ENCODE measurements at regions not wholly inside any gene's neighbourhood (a gene's known extent, or its start where the extent isn't known, plus 50 kb on each side); places are given as distances from the start of the nearest gene placed in this dataset.
A peak's percentile ranks its signal among the peaks of the same experiment; 100 is the strongest.

DNA sequence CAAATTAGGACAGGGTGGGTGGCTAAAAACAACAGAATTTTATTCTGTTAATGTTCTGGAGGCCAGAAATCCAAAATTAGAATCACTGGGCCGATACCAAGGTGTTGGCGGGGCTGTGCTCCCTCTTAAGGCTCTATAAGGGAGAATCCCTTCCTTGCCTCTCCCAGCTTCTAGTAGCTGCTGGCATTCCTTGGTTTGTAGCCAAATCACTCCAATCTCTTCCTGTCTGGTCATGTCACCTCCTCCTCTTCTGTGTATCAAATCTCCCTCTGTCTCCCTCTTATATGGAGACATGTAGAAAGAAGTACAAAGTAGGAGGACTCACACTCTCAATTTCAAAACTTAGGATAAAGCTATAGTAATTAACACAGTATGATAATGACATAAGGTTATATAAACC, 102.9 kb upstream of the SIRPA start:
- DNase-seq: no peak
- Mint-ChIP-seq H3K36me3 (no peaks in the 10 kb centered on the region), H3K9me3 (peaks cover 0 to 3% (median 0%) of the 10 kb centered on the region in 7 donors), H3K4me1 (no peaks in the 10 kb centered on the region), H3K27ac (no peak overlapping the region), H3K27me3 (peaks cover 17 to 30% (median 23%) of the 10 kb centered on the region in 3 donors), H3K4me3 (no peak overlapping the region)
- ATAC-seq (ENCODE audit: low read depth in 2 of 2): no peak

DNA sequence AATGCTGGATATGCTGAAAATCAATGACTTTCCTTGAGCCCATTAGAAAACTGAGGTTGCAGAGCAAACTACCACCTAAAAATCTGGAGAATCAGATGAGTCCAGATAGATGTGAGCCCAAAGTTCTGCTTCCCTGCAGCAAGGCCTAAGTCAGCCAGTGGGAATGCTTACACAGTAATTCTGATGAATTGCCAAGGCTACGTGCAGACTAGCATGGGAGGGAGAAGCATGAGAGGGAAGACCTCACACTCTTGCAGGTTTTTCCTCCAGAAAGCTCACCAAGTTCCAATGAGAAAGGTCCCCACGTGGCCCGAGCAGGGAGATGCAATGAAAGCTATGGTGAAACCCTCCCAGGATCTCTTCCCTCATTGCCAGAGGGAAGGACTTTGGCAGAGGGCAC, 104.8 kb upstream of the SIRPA start:
- peaks cover 31 to 48% (median 41%) of the 10 kb centered on the region in 3 donors for H3K27me3 Mint-ChIP-seq
- no peak for ATAC-seq (ENCODE audit: low read depth in 2 of 2)

DNA sequence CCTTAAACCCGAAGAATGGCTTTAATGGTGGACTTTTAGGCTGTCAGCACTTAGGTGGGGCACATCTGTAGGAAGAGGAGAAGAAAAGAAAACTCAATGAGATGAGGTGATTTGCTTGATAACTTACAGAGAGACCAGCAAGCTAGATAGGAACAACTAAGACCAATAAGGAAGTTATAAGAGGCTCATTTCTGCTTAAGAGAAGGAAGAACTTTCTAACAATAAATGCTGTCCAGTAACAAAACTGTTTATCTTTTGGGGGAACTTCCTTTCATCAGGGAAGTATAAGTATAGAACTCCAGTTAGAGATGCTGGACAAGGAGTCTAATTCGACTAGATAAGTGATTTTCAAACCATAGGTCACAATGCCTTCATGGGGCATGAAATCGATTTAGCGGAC, 107.2 kb upstream of the SIRPA start:
- H3K4me1 Mint-ChIP-seq: peaks cover 13 to 16% (median 14%) of the 10 kb centered on the region in 3 donors
- no peaks in the 10 kb centered on the region for H3K36me3 Mint-ChIP-seq
- H3K4me3 Mint-ChIP-seq: no peak overlapping the region

More for the DNA sequence above, 104.8 kb upstream of the SIRPA start:
- DNase-seq: no peak
- Mint-ChIP-seq H3K9me3 (peaks cover 0 to 3% (median 0%) of the 10 kb centered on the region in 7 donors), H3K4me1 (peaks cover 5 to 9% (median 8%) of the 10 kb centered on the region in 3 donors), H3K27ac (no peak overlapping the region), H3K4me3 (no peak overlapping the region), H3K36me3 (no peaks in the 10 kb centered on the region)

DNA sequence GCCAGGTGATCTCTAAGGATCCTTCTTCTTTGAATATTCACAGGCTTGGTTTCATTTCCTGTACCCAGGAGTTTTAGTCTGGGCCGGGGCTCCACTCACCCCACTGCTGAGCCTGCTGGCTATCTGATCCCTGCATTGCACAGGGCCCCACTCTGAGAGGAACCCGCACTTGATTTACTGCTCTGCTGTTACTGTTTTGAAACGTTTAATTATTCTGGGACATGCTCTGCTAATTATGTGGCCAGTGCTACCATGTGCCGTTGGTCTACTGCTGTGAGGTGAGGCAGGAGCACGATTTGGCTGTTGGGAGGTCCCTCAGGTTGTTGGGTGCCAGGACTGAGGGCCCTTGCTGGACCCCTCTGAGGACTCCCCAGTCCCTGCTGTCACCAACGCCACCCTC, 108.7 kb upstream of the SIRPA start:
- ATAC-seq (ENCODE audit: low read depth in 2 of 2): no peak
- Mint-ChIP-seq H3K4me1 (peaks cover 13 to 22% (median 17%) of the 10 kb centered on the region in 3 donors), H3K27ac (no peak overlapping the region), H3K36me3 (no peaks in the 10 kb centered on the region), H3K9me3 (no peaks in the 10 kb centered on the region), H3K27me3 (peaks cover 43 to 70% (median 57%) of the 10 kb centered on the region in 3 donors), H3K4me3 (no peak overlapping the region)
- no peak for DNase-seq

More for the DNA sequence above, 107.2 kb upstream of the SIRPA start:
- ATAC-seq (ENCODE audit: low read depth in 2 of 2) (no peak), DNase-seq (no peak)
- Mint-ChIP-seq H3K9me3 (peaks cover 0 to 3% (median 0%) of the 10 kb centered on the region in 7 donors), H3K27me3 (peaks cover 39 to 65% (median 51%) of the 10 kb centered on the region in 3 donors), H3K27ac (no peak overlapping the region)

DNA sequence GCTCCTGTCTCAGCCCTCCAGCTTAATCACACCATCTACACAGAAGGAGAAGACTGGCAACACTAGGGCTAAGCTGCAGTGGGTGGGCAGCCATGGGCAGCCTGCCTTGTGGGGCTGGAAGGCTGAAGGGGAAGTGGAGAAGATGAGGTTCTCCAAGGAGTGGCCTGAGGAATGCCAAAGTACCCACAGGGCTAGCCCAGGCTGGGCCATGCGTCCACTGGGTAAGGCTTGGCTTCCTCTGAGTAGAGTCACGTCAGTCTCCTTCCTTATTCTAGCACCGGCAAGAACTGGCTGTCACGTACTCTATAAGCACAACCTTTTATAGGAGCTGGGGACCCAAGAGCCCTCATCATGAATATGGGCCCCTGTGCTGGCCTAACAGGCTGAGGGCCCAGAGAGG, 110.6 kb upstream of the SIRPA start:
- no peak for ATAC-seq (ENCODE audit: low read depth in 2 of 2)
- no peak overlapping the region for H3K4me3 Mint-ChIP-seq
- H3K4me1 Mint-ChIP-seq: peaks cover 13 to 22% (median 17%) of the 10 kb centered on the region in 3 donors
- H3K27me3 Mint-ChIP-seq: peaks cover 48 to 78% (median 68%) of the 10 kb centered on the region in 3 donors
- no peaks in the 10 kb centered on the region for H3K36me3 Mint-ChIP-seq
- H3K27ac Mint-ChIP-seq: no peak overlapping the region
- no peaks in the 10 kb centered on the region for H3K9me3 Mint-ChIP-seq
- DNase-seq: no peak

DNA sequence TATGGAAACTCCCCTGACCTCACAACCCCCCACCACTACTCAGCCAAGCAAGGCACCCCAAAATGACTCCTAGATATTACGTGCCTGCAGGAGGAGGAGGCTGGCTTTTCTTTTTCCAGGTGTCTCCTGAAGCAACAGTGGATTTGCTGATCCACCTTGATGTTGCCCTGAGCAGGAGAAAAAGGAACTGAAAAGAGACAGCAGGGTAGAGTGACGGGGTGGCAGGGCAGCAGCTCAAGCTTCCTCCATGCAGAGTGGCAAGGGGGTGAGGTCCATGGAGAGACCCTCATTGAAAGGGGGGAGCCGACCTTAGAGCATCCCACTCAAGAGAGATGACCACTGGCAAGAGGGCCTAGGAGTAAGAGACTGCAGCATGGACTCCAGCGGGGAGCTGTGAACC, 112.0 kb upstream of the SIRPA start:
- no peaks in the 10 kb centered on the region for H3K36me3 Mint-ChIP-seq

DNA sequence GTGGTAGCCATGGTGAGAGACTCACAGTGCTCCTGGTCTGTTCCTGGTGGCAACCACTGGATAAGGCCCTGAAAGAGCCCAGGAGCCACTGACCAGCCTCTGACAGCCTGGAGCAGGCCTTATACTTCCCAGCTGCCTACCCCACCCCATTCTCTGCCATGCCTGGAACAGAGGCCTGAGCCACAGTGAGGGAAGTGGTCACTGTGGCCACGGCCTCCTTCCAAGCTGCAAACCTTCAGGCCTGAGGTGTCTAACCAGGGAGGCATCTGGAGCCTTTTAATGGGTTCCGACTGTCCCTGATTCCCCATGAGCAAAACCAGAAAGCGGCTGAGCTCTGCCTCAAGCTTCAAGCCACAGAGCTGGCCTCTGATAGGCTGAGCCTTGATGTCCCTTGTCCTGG, 113.0 kb upstream of the SIRPA start:
- peaks cover 17 to 26% (median 22%) of the 10 kb centered on the region in 3 donors for H3K4me1 Mint-ChIP-seq
- peak overlapping the region in 1 of 6 donors; percentile 12 for H3K27ac Mint-ChIP-seq
- H3K9me3 Mint-ChIP-seq: no peaks in the 10 kb centered on the region
- ATAC-seq (ENCODE audit: low read depth in 2 of 2) (no peak), DNase-seq (no peak)
- peaks cover 38 to 64% (median 52%) of the 10 kb centered on the region in 3 donors for H3K27me3 Mint-ChIP-seq
- no peaks in the 10 kb centered on the region for H3K36me3 Mint-ChIP-seq
- peak overlapping the region in 1 of 8 donors; percentile 57 for H3K4me3 Mint-ChIP-seq

More for the DNA sequence above, 112.0 kb upstream of the SIRPA start:
- peak overlapping the region in 1 of 6 donors; percentile 49 for H3K27ac Mint-ChIP-seq
- DNase-seq (no peak), ATAC-seq (ENCODE audit: low read depth in 2 of 2) (peak in 1 of 2 donors; percentile 49)
- peaks cover 13 to 22% (median 17%) of the 10 kb centered on the region in 3 donors for H3K4me1 Mint-ChIP-seq
- H3K4me3 Mint-ChIP-seq: no peak overlapping the region
- H3K27me3 Mint-ChIP-seq: peaks cover 39 to 70% (median 60%) of the 10 kb centered on the region in 3 donors
- no peaks in the 10 kb centered on the region for H3K9me3 Mint-ChIP-seq

DNA sequence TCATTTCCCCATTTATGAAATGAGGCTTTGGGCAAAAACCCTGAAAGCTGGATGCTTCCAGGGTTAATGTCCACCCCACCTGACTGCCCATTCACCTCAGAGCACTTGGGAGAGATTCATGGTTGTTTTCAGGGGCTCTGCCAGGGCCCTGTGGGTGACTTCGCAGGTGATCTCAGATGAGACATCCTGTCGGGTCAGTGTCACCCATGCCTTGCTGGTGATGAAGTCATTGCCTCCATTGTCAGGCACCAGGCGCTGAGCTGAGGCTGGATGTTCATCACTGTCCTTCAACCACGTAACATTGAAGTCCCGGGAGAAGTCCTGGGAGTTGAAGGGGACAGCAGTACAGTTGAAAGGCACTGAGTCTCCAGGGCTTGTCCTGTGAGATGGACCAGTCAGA, 115.6 kb upstream of the SIRPA start:
- H3K27me3 Mint-ChIP-seq: peaks cover 23 to 43% (median 29%) of the 10 kb centered on the region in 3 donors
- no peaks in the 10 kb centered on the region for H3K36me3 Mint-ChIP-seq
- peaks cover 20 to 29% (median 27%) of the 10 kb centered on the region in 3 donors for H3K4me1 Mint-ChIP-seq
- ATAC-seq (ENCODE audit: low read depth in 2 of 2) (no peak), DNase-seq (no peak)
- no peak overlapping the region for H3K27ac Mint-ChIP-seq
- no peaks in the 10 kb centered on the region for H3K9me3 Mint-ChIP-seq
- no peak overlapping the region for H3K4me3 Mint-ChIP-seq

DNA sequence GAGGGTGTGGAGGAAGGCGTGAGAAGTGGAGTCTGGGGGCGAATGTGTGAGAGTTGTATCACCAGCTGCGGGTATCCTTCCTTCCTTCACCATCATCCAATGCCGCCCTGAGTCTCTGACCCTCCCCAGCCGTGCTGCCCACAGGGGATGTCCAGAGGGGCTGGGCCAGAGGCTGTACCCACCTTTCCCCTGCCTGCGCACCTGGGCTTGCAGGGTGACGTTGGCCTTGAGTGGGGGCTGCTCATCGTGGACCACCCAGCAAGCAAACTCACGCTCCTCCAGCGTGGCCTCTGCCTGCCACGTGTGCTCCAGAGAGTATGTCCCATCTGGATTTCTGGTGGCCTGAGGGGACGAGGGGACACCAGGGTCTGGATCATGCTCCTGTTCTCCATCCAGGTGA, 116.9 kb upstream of the SIRPA start:
- no peak for ATAC-seq (ENCODE audit: low read depth in 2 of 2)
- H3K4me3 Mint-ChIP-seq: no peak overlapping the region

DNA sequence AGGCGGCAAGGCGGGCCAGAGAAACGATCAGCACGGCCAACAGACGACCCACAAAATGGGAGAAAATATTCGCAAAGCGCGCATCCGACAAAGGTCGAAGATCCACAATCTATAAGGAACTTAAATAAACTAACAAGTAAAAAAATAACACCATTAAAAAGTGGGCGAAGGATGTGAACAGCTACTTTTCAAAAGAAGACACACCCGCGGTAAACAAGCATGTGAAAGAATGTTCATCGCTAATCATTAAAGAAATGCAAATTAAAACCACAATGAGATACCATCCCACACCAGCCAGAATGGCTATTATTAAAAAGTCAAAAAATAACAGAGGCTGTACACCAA, 117.8 kb upstream of the SIRPA start:
- Mint-ChIP-seq H3K27me3 (peaks cover 13 to 30% (median 23%) of the 10 kb centered on the region in 3 donors), H3K4me3 (peak overlapping the region; percentile 75 to 94 (median 88)), H3K27ac (peak overlapping the region in 4 of 6 donors; percentile 72 to 97 (median 83)), H3K4me1 (peaks cover 15 to 18% (median 16%) of the 10 kb centered on the region in 3 donors), H3K9me3 (no peaks in the 10 kb centered on the region), H3K36me3 (no peaks in the 10 kb centered on the region)
- ATAC-seq (ENCODE audit: low read depth in 2 of 2) (no peak), DNase-seq (no peak)

More for the DNA sequence above, 116.9 kb upstream of the SIRPA start:
- Mint-ChIP-seq H3K36me3 (no peaks in the 10 kb centered on the region), H3K27ac (no peak overlapping the region), H3K27me3 (peaks cover 19 to 34% (median 23%) of the 10 kb centered on the region in 3 donors), H3K4me1 (peaks cover 18 to 26% (median 21%) of the 10 kb centered on the region in 3 donors), H3K9me3 (no peaks in the 10 kb centered on the region)
- DNase-seq: no peak

DNA sequence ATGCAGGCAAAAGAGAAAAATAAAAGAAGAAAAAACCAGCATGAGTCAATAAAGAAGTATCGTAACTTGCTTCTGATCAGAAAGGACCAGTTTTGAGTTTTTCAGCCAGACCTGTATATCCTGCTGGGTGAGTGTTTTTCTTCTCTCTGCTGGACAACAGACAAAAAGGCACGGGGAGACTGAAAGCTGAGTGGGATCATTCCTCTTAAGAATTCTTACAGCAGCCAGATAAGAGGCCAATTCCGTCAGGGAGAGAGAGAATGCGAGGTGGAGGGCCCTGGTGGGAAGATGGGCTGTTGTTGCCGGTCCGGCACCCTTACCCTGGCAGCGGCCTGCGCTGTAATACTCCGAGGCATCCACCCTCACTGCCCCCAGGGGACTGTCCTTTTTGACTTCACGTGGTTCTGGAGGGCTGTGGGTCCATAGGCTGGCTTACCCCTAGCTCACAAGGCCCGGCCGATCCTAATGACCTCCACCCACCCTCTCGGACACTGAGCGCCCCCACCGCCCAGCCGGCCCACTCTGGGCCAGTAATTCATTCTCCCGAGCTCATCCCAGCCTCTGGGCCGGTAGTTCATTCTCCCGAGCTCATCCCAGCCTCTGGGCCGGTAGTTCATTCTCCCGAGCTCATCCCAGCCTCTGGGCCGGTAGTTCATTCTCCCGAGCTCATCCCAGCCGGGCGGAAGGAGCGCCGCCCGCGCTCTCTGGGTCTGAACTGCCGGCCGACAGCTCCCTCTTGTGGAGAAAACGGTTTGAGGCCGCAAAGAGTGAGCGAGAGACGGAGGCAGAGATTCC, 118.3 kb upstream of the SIRPA start:
- peaks cover 15 to 18% (median 16%) of the 10 kb centered on the region in 3 donors for H3K4me1 Mint-ChIP-seq
- no peaks in the 10 kb centered on the region for H3K9me3 Mint-ChIP-seq
- DNase-seq (peak; percentile 72), ATAC-seq (ENCODE audit: low read depth in 2 of 2) (peak; percentile 92 to 94)
- H3K27me3 Mint-ChIP-seq: peaks cover 13 to 31% (median 22%) of the 10 kb centered on the region in 3 donors
- peak overlapping the region; percentile 50 to 97 (median 80) for H3K27ac Mint-ChIP-seq
- H3K4me3 Mint-ChIP-seq: peak overlapping the region; percentile 75 to 94 (median 88)
- no peaks in the 10 kb centered on the region for H3K36me3 Mint-ChIP-seq

DNA sequence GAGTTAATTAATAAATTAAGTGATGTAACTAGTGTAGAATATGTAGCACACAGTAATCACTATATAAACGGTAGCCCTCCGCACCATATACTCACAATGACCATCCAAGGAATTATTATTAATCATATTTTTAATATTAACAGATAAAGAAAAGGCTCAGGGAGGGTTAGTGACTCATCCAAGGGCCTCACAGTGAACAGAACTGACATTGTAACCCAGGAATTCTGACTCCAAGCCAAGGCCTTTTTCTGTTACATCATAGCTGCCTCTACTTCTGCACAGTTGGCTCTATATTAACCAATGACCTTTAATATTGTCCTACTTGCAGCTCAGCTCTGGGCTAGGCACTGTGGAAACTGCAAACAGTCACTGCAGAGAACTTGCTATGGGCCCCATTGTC, 117.5 kb upstream of the SIRPG start:
- DNase-seq (no peak), ATAC-seq (ENCODE audit: low read depth in 2 of 2) (no peak)
- H3K9me3 Mint-ChIP-seq: no peaks in the 10 kb centered on the region
- peaks cover 15 to 18% (median 16%) of the 10 kb centered on the region in 3 donors for H3K4me1 Mint-ChIP-seq
- H3K36me3 Mint-ChIP-seq: no peaks in the 10 kb centered on the region
- H3K27ac Mint-ChIP-seq: no peak overlapping the region
- H3K4me3 Mint-ChIP-seq: peak overlapping the region in 1 of 8 donors; percentile 36
- peaks cover 6 to 18% (median 9%) of the 10 kb centered on the region in 3 donors for H3K27me3 Mint-ChIP-seq

DNA sequence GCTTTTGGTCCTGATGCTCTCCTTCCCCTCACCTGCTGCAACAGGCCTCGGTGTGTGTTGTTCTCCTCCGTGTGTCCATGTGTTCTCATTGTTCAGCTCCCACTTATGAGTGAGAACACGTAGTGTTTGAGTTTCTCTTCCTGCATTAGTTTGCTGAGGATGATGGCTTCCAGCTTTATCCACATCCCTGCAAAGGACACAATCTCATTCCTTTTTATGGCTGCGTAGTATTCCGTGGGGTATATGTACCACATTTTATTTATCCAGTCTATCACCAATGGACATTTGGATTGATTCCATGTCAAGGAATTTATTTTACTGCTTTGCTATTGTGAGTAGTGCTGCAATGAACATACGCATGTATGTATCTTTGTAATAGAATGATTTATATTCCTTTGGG, 116.9 kb upstream of the SIRPG start:
- H3K4me3 Mint-ChIP-seq: no peak overlapping the region

DNA sequence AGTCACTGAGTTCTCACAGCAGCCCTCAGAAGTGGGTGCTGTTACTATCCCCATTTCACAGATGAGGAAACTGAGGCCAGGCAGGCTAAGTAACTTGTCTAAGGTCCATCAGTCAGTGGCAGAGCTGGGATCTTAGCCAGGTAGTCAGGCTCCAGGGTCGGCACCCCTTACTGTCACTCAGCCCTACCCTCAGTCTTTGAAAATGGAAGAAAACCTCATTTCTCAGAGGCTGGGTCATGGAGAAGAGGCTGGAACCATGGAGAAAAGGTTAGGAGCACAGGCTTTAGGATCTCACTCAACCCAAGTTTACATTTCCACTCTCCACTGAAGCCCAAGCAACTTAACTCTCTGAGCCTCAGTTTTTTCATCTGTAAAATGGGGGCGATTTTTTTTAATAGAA, 116.2 kb upstream of the SIRPG start:
- Mint-ChIP-seq H3K27me3 (peaks cover 6 to 11% (median 8%) of the 10 kb centered on the region in 3 donors), H3K9me3 (no peaks in the 10 kb centered on the region), H3K4me3 (peak overlapping the region in 1 of 8 donors; percentile 12), H3K27ac (no peak overlapping the region), H3K36me3 (no peaks in the 10 kb centered on the region), H3K4me1 (peaks cover 15 to 18% (median 16%) of the 10 kb centered on the region in 3 donors)
- ATAC-seq (ENCODE audit: low read depth in 2 of 2) (no peak), DNase-seq (no peak)

More for the DNA sequence above, 116.9 kb upstream of the SIRPG start:
- Mint-ChIP-seq H3K27ac (peak overlapping the region in 1 of 6 donors; percentile 5), H3K9me3 (no peaks in the 10 kb centered on the region), H3K36me3 (no peaks in the 10 kb centered on the region), H3K4me1 (peaks cover 15 to 18% (median 16%) of the 10 kb centered on the region in 3 donors), H3K27me3 (peaks cover 4 to 12% (median 6%) of the 10 kb centered on the region in 3 donors)
- no peak for ATAC-seq (ENCODE audit: low read depth in 2 of 2)
- no peak for DNase-seq

All from naive B cell (primary cell).